DMS153 treated with DMSO at 0.1 percent for 48 hours (cell line): ENCODE measurements at regions not wholly inside any gene's neighbourhood (a gene's known extent, or its start where the extent isn't known, plus 50 kb on each side); places are given as distances from the start of the nearest gene placed in this dataset.

ENCODE experiments used
- DNase-seq: peaks from one replicate; lab custom pipeline; 2025; ENCODE audit not compliant: unreplicated experiment; lab: John Stamatoyannopoulos, UW

DNA sequence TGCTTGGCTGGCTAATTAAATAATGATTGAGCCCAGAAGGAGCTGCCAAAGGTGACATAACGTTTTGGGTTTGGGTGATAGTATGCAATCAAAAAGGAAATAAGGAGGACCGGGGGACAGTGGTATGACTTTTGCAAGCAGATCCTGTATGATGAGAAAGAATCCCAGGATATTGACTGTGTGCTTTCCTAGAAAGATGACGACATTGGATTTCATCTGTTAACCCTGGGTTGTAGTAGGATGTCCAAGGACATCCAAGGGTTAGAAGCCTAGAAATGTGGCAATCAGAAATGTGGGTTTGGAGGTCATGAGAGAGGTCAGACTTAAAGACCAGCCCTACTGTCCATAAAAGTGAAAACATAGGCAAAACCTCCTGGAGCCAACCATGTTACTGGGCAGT is 50.3 kb upstream of the HMHB1 start:
- no peak for DNase-seq

DNA sequence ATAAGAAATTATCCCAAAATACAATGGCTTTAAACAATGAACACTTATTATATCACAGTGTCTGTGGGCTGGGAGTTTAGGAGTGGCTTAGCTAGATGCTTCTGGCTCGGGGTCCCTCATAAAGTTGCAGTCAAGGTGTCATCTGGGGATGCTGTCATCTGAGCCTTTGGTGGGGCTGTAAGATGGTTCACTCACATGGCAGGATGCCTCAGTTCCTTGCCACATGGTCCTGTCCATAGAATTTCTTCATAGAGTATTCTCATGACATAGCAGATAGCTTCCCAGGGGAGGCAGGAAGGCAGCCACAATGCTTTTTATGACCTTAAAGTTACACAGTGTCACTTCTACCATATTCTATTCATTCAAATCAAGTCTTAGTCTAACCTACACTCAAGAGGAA is 51.2 kb upstream of the HMHB1 start:
- DNase-seq, result no peak

DNA sequence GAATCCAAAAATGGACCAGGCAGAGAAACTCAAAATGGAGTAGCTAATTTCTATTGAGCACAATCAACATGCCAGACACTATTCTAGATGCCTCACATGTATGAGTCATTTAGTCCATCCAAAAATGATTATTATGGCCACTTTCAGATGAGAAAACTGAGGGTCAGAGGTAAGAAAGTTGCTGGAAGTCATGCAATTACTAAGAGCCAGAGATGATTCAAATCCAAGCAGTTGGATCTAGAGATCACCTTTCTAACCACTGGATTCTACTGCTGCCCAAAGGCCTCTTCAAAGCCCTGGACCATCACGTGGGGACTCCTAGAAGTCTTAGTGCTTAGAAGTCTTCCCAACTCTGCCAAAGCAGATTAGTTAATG is 51.8 kb upstream of the HMHB1 start:
- DNase-seq, result no peak

DNA sequence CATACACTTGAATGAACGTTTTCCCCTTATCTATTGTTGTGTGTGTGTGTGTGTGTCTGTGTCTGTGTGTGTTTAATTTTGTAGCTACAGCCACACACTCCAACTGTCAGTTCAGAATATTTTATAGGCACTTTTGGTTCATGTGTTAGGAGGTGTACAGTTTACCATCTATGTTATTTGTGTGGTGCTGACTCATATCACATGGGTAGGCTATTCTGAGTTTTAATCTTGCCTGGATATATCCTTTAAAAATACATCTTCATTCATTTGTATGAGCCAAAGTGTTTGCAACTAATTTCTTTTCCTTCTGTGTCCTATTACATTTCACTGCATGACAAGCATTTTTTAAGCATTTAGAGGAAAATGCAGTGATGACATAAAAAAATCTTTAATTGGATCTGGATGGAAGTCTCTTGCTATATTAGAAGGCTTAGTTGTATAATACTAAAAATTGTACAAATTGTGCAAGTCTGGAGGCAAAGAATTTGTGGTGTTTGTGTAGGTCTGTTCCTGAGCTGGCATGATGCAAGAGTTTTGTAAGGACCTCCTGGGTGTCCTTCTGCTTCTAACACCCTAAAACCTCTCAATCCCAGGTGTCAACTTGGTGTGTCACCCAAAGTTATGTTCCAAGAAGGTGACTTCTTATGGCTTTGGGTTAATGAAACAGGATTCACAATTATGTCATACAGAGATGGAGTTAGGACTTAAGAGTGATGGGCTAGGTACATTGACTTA is 52.4 kb upstream of the HMHB1 start:
- no peak for DNase-seq

DNA sequence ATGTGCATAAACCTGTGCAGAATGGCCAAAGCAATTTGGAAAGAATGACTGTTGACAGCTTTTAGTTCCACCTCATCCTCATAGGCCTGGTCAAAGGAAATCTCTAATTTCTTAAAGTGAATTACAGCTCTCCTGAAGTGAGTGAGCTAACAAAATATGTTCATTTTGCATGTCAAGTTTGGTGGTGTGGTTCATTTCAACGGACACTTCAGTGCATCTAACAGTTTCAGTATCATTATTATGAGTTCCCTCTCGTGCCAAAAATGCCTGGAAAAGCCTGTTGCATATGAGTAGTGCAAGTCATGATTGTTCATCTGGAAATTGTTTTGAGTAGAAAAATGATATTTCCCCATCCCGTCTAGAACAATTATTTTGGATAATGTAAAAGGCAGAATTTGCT is 53.2 kb upstream of the HMHB1 start:
- no peak for DNase-seq

DNA sequence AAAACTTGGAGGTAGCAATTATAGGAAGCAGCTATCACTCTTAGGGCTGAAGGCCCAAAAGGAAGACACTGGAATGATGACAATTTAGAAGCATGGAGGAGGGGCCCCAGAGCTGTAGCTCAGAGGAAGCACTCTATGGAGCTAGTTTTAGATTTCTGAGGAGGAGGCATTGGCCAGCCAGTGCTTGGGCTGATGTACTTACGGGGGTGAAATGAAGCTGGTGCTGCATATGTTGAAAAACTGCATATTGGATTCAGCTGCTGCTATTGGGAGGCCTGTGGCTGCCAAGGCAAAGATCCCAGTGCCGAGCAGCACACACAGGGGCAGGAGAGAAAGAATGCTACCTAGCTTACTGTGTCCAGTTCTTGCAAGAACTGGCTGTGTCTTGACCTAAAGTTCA is 53.9 kb upstream of the HMHB1 start:
- no peak for DNase-seq

DNA sequence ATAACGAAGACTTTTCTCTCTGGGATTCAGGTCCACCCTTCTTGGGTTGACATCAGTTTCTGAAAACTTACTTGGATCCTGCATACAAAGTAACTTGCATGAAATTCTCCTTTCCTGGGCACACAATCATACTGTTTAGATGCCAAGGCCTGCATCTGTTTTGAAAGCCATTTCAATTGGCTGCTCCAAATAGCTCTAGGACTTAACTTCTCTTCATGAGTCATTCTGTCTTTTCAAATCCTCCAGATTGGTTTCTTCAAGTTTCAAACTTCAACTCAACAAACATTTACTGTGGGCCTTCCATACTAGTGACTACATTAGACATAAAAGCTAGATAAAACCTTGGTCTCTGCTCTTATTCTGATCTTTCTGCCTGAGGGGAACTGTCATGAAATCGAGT is 54.8 kb upstream of the HMHB1 start:
- DNase-seq, result no peak

DNA sequence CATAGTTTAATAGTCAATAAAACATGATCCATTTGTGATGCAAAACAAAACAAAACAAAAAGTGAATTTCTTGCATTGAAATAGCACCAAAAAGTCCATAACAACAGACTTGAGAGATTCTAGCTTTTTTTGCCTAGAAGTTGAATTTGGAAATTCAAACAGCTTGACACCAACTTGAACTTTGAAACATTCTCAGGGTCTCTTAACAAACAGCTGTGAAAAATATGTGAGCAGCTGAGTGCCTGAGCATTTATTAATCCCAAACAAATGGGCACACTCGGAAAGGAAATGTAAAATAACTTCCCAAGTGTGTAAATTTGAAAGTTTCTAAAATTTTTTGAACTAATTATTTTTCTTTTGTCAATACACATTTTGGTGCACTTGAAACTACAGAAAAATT is 56.0 kb upstream of the HMHB1 start:
- DNase-seq, result no peak

DNA sequence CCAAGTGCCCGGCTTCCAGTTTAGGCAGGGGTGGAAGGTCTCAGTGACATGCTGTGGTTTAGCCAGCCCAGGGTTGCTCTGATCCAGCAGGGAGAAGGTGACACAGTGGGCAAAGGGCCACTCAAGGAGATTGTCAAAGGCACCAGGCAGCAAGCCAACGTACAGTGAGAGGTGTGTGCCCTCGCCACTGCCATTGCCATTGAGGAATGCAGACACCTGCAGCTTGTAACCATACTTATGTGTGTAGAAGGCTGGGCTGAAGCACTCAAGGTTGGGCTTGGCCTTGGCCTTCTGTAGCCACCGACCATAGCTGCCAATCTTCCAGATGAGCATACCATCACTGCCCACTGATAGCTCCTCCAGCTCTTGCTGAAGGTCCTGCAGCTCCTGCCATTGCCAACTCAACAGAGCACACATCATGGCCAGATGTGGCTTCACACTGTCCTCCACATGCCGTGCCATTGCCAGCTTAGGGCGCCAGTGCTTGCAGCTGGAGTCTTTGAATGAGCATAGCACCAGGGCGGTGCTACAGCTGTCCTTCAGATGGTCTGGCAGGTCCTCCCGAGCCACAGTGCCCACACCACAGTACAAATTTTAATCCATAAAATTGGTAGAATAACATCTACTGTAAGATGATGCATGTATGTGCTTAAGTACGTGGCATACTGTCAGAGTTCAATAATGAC is 59.7 kb upstream of the HMHB1 start:
- no peak for DNase-seq

DNA sequence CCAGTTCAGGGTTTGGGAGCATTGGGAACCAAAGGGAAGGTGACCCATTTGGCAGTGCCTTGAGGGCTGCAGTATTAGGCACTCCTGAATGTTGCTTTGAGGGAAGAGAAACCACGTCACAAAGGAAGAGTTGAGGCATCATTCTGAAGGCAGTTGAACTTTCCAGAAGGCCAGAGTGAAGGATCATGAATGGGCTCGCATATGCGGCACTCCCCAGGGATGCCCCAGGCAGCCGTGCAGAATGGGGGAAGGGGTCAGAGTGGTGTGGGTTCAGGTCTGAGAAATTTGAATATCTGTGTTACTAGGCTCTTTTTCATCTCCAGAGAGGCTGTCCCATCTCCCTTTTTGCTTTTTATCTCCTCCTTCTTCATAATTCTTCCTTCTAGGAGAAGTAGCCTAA is 60.6 kb upstream of the HMHB1 start:
- no peak for DNase-seq

DNA sequence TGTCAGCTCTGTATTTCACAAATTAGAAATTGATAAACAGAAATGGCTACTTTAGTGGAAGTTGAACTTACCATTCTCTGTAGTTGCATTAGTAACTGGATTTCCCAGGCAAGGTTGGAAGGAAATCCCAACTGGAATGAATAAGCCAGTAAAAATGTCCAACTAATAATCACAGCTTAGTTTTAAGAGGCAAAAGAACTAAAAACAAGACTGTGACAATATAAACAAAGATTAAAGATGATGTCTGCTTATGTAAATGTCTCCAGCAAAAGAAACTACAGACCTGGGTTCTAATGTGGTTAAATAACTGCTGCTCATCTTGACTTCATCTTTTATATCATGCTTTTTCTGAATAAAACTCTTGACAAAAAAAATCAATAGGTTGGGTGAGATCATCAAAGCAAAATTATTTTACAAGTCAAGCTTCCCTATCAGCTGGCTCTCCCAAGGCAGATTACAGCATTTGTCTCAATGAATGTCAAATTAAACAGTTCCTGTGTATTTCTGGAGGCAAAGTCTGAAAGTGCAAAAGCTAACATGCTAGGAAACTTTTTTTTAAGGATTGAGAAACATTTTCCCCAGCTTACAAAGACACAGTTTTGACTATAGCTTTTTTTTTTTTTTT is 62.3 kb upstream of the HMHB1 start:
- DNase-seq, result no peak

DNA sequence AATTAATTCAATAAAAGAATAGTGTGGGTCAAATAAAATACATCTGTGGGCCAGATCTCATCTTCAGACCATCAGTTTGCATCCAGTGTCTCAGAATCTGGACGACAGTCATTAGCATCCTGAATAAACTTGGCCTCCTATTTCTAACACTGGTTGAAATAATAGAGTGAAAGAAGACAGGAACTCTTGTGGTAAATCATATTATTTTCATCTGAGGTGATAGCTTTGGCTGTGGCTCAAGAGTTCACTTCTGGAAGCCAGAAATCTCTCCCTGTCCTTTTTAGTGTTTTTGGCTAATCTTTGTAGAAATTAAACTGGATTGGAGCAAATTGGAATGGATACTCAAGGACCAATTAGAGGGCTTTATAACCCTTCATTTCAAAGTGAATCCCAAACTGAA is 63.4 kb upstream of the HMHB1 start:
- DNase-seq, result no peak

DNA sequence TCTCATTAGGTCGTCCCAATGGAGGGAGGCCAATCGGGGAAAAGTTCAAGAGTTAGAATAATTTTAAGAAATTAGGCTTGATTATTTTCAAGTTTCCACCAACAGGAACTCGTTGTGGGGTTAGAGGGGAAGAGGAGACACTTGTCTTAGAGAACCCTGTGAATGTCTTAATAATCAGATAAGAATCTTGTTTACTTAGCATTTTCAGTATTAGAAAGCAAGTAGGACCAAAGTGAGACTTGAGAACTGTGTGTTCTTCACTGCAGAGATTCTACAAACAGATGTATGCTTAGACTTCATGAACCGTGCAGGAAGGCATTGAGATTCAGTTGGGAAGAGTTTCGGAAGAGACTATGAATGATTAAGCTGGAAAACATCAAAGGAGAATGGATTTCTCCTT is 69.0 kb upstream of the HMHB1 start:
- no peak for DNase-seq

DNA sequence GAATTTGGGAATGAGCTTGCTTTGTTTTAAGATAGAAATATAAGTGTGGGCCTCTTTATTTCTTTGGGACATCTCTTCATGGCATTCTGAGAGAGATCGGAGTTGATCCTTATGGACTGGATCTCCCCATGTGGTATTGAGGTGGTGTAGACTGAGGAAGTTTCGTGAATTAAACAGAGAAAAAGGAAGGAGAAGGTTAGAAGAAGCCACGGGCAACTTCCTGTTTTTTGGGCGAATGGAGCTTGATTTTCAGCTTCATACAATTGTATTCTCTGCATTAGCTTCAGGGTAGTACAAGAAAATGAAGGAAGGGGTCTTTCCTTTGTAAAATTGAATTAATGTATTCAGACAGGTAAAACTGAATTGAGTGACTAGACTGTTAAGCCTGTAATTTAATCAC is 70.5 kb upstream of the HMHB1 start:
- DNase-seq, result no peak

DNA sequence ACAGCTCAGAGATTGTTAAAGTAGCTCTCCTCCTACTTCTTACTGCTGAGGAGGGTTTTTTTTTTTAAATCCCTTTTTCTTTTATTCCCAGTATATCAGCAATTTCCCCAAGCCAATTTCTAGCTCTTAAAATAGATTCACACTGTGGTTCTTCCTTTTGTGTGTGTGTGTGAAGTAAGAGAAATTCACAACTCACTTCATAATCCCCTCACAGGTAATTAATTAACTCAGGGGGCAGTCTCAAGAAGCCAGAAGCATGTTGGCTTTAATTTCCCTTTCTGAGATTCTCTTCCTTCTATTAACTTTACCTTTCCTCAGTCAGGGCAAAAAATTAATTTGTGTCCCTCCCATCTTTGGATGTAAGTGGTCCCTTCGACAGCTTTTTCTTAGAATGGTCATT is 71.0 kb upstream of the HMHB1 start:
- no peak for DNase-seq

DNA sequence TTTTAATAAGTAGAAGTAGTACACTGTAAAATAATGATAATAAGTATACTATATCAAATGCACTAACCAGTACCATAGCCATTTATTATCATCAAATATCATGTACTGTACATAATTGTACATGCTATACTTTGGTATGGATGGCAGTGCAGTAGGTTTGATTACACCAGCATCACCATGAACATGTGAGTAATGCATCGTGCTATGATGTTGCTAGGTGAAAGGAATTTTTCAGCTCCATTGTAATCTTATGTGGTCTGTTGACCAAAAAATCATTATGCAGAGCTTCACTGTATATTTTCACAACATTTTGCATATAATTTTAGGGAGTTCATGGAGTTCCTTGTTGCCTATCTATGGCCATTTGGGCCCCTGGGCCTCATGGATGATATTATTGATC is 72.2 kb upstream of the HMHB1 start:
- no peak for DNase-seq

DNA sequence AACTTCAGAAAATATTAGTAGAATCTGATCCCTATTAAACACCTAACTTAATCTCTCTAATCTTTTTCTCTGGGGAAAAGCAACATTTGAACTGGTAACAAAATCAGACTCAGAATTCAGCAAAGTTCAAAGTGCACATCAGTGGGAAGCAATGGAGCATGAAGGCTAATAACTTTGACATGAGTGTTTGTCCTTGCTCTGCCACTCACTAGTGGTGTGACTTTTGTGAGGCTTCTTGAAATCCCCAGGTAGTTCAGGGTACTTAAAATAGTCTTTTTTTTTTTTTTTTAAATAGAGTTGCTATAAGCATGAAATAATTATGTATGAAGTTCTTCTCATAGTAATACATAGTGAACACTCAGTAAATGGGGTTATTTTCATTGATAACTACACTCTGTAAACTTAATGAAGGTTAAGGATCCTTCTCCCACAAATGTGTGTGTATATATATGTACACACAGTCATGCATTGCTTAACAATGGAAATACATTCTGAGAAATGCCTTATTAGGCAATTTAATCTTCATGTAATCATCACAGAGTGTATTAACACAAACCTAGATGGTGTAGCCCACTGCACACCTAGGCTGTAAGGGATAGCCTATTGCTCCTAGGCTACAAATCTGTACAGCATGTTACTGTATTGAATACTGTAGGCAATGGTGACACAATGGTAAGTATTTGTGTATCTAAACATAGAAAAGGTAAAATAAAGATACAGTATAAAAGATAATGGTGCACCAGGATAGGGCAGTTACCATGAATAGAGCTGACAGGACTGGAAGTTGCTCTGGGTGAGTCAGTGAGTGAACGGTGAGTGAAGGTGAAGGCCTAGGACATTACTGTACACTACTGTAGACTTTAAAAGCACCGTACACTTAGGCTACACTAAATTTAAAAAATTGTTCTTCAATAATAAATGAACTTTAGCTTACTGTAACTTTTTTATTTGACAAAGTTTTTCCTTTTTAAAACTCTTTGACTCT is 73.3 kb upstream of the HMHB1 start:
- no peak for DNase-seq

DNA sequence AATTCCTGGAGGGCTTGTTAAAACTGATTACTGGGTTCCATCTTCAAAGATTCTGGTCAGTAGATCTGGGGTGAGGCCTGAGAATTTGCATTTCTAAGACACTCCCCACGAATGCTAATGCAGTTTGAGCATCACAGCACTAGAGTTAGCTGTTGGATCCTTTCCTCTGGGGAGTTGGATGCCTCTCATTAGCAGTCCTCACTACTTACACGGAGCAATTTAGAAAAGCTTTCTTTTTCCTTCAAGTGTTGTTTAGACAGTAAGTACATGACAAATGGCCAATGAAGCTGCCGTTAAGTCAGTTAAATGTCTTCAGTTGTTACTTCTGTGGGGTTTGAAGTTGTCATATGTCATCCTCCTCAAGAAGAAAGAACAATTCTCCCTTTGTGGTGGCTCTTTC is 74.9 kb upstream of the HMHB1 start:
- no peak for DNase-seq

DNA sequence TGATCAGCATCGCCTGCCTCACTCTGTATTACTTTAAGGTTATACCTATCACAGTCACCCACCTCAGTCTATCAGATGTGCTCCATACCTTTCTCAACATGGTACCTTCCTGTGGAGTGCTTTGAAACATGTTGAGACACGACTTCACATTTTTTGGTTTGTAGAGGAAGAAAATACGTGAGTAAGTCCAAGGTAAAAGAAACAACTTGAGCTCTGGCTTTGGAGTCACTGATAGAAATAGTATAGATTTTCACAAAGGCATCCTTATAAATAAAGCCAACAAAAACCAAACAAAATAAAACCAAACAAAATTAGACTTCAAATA is 77.5 kb upstream of the HMHB1 start:
- no peak for DNase-seq

DNA sequence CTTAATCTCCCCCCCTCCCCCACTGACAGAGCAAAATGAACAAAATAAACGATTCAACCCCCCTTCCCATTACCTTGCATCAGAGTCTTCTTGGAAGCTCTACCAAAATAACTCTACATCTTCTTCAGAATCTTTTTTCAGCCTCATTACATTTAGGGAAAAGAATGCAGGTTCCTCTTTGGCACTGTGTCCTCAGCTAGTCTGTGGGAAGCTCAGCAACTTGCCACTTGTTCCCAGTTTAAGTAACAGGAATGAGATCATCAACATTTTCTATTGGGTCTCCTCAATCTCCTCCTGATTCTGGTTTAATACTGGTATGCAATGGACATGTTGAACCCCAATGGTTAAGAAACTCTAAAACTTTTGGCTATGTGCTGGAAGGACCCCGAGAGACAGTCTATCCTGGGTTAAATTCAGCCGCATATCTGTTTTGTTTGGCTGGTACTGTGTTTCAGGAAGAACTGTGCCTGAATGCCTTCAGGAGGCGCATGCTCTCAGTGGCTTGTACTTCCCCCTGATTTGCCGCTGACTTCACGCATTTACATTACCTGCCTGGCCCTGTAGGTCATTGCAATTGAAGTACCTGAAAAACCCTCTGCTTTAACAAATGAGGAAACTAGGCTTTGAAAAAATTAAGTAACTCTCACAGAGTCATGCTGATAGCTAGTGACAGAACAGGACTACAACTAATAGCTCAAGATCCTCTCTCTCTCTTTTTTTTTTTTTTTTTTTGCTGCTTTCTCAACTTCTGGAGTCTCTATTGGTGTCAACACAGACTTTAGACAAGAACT is 78.1 kb upstream of the HMHB1 start:
- no peak for DNase-seq

DNA sequence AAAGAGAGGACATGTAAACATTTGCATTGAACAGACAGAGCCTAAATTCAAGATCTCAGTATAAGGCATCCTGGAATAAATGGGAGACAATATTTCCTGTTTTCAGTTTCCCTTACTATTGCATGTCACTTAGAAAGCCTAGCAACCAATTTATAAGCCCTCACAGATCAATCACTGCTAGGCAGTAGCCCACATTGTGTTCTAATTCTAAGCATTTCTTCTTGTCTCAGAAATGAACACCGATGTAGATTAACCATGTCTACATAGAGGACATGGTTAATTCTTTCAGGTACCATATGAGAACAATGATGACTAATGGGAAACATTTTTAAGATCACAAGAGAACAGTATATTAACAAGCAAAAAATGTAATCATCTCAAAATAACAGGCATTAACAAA is 79.6 kb upstream of the HMHB1 start:
- no peak for DNase-seq
